ENCODE measurements at regions not wholly inside any gene's neighbourhood (a gene's known extent, or its start where the extent isn't known, plus 50 kb on each side); places are given as distances from the start of the nearest gene placed in this dataset.

DNA sequence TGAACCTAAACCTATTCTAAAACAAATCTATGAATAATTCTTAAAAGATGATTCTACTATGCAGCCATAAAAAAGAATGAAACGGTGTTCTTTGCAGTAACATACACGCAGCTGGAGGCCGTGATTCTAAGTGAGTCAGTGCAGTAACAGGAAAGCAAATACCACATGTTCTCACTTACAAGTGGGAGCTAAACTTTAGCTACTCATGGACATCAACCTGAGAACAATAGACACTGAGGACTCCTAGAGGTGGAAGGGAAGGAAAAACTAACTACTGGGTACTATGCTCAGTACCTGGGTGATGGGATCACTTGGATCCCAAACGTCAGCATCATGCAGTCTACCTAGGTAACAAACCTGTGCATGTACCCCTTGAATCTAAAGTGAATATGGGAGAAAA, 575.0 kb upstream of the MGMT start:
- H3K27ac ChIP-seq (ENCODE audit: low read depth, low read length): no peak overlapping the region
- intact Hi-C loops (cut with micrococcal nuclease): no loop called here
- no peak overlapping the region for H3K4me2 ChIP-seq (ENCODE audit: low read length)
- H3K27me3 ChIP-seq (ENCODE audit: insufficient read depth, low read length): no peaks in the 10 kb centered on the region; the same call in 1 of the 2 replicates
- no peak for DNase-seq (ENCODE audit: low read depth, low spot score)
- H3K9me3 ChIP-seq (ENCODE audit: control insufficient read depth in 1 of 2, insufficient read depth in 1 of 2, low read depth in 1 of 2, low read length in 2 of 2): no peaks in the 10 kb centered on the region; a peak in 1 of 4 replicates
- no peaks in the 10 kb centered on the region for H3K9me2 ChIP-seq (ENCODE audit: insufficient read depth)
- H3K4me1 ChIP-seq (ENCODE audit: control insufficient read depth in 1 of 2, insufficient read depth in 2 of 2, low read length in 2 of 2): no peaks in the 10 kb centered on the region
- ATAC-seq: no peak
- H3K36me3 ChIP-seq (ENCODE audit: control insufficient read depth in 1 of 2, insufficient read depth in 2 of 2, low read length in 2 of 2): no peaks in the 10 kb centered on the region
- H3K79me2 ChIP-seq (ENCODE audit: insufficient read depth, low read length): no peaks in the 10 kb centered on the region
- H4K20me1 ChIP-seq (ENCODE audit: insufficient read depth): no peaks in the 10 kb centered on the region
- CTCF ChIA-PET: no interaction called here
- RAD21 ChIA-PET (ENCODE audit: low non-redundant PET in 1 of 2, low total read pairs in 2 of 2, uncharacterized antibody in 2 of 2, unreplicated experiment in 2 of 2): no interaction called here
- no peak overlapping the region for H3K4me3 ChIP-seq (replicated peaks in 1 of 2; ENCODE audit: low read depth in 1 of 2, low read length in 2 of 2)
- no peak overlapping the region for H3K9ac ChIP-seq (ENCODE audit: low read length)
- BruUV-seq (replicated peaks): no TSS peak
- H2AFZ ChIP-seq (ENCODE audit: low read depth, low read length, poor library complexity, severe bottlenecking): no peak overlapping the region
- no peak for TF ChIP-seq CEBPB (IDR thresholded peaks at IDR 0.05; ENCODE audit: low read depth)
- no peak for TF ChIP-seq JUND (IDR thresholded peaks at IDR 0.05)
- TF ChIP-seq, protein P1, sequence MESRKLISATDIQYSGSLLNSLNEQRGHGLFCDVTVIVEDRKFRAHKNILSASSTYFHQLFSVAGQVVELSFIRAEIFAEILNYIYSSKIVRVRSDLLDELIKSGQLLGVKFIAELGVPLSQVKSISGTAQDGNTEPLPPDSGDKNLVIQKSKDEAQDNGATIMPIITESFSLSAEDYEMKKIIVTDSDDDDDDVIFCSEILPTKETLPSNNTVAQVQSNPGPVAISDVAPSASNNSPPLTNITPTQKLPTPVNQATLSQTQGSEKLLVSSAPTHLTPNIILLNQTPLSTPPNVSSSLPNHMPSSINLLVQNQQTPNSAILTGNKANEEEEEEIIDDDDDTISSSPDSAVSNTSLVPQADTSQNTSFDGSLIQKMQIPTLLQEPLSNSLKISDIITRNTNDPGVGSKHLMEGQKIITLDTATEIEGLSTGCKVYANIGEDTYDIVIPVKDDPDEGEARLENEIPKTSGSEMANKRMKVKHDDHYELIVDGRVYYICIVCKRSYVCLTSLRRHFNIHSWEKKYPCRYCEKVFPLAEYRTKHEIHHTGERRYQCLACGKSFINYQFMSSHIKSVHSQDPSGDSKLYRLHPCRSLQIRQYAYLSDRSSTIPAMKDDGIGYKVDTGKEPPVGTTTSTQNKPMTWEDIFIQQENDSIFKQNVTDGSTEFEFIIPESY (IDR thresholded peaks at IDR 0.05; ENCODE audit: extremely low read depth, insufficient replicate concordance, low read length): no peak
- TF ChIP-seq, protein P2, sequence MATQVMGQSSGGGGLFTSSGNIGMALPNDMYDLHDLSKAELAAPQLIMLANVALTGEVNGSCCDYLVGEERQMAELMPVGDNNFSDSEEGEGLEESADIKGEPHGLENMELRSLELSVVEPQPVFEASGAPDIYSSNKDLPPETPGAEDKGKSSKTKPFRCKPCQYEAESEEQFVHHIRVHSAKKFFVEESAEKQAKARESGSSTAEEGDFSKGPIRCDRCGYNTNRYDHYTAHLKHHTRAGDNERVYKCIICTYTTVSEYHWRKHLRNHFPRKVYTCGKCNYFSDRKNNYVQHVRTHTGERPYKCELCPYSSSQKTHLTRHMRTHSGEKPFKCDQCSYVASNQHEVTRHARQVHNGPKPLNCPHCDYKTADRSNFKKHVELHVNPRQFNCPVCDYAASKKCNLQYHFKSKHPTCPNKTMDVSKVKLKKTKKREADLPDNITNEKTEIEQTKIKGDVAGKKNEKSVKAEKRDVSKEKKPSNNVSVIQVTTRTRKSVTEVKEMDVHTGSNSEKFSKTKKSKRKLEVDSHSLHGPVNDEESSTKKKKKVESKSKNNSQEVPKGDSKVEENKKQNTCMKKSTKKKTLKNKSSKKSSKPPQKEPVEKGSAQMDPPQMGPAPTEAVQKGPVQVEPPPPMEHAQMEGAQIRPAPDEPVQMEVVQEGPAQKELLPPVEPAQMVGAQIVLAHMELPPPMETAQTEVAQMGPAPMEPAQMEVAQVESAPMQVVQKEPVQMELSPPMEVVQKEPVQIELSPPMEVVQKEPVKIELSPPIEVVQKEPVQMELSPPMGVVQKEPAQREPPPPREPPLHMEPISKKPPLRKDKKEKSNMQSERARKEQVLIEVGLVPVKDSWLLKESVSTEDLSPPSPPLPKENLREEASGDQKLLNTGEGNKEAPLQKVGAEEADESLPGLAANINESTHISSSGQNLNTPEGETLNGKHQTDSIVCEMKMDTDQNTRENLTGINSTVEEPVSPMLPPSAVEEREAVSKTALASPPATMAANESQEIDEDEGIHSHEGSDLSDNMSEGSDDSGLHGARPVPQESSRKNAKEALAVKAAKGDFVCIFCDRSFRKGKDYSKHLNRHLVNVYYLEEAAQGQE (IDR thresholded peaks at IDR 0.05; ENCODE audit: low read depth): no peak
- no peak for TF ChIP-seq ELF1 (IDR thresholded peaks at IDR 0.05; ENCODE audit: borderline replicate concordance, low read depth)
- POLR2A ChIA-PET: no interaction called here
